Omental fat pad (tissue), 3 donors: ENCODE measurements at regions not wholly inside any gene's neighbourhood (a gene's known extent, or its start where the extent isn't known, plus 50 kb on each side); places are given as distances from the start of the nearest gene placed in this dataset.
"Not testable (repeated sequence)": the region's sequence is repeated elsewhere in the genome, so short reads cannot be mapped to it uniquely, and the experiment has no call there.

Experiments
- ATAC-seq: fragments of 150-250 bp; one replicate; pipeline ENCODE4 v1.9.1; 2016; ENCODE audit warnings: mild to moderate bottlenecking, moderate library complexity; ENCODE audit not compliant: low FRiP score
- DNase-seq: peaks from one replicate; pipeline ENCODE4 v3.0.0-alpha.2; 2019; ENCODE audit warnings: low spot score
- CTCF ChIP-seq, 3 donors: fragments of 450-650 bp; IDR thresholded peaks; one replicate each; pipeline ENCODE4 v1.5.1; 2016 to 2017; ENCODE audit warnings: antibody characterized with exemption in 3 of 3, mild to moderate bottlenecking in 3 of 3, moderate library complexity in 2 of 3

- ATAC-seq (no peak), DNase-seq (no peak)
- TF ChIP-seq CTCF (IDR thresholded peaks at IDR 0.05) = no peak
Measured at GRCh38 chr7:50921114-50921813, 138.6 kb upstream of the GRB10 start.

- DNase-seq (no peak), ATAC-seq (no peak)
- TF ChIP-seq CTCF (IDR thresholded peaks at IDR 0.05) = no peak
Measured at GRCh38 chr7:50920031-50920635, 137.4 kb upstream of the GRB10 start.

GRCh38 chr7:50915621-50916020, 132.9 kb upstream of the GRB10 start:
- TF ChIP-seq CTCF (IDR thresholded peaks at IDR 0.05) = no peak
- no peak for ATAC-seq
- no peak for DNase-seq

- DNase-seq = no peak
- no peak for TF ChIP-seq CTCF (IDR thresholded peaks at IDR 0.05)
- no peak for ATAC-seq
Measured at GRCh38 chr7:50914460-50914859, 131.8 kb upstream of the GRB10 start.

GRCh38 chr7:50908628-50909290, 126.1 kb upstream of the GRB10 start:
- DNase-seq (no peak), ATAC-seq (no peak)
- TF ChIP-seq CTCF (IDR thresholded peaks at IDR 0.05) = no peak

GRCh38 chr7:50898604-50899477, 116.1 kb upstream of the GRB10 start:
- DNase-seq, ATAC-seq: not testable (repeated sequence)

- DNase-seq, ATAC-seq: not testable (repeated sequence)
Measured at GRCh38 chr7:50887061-50887460, 104.4 kb upstream of the GRB10 start.
